ENCODE measurements at regions not wholly inside any gene's neighbourhood (a gene's known extent, or its start where the extent isn't known, plus 50 kb on each side); places are given as distances from the start of the nearest gene placed in this dataset.

- Histone ChIP-seq H3K27me3 (ENCODE audit: control insufficient read depth, insufficient read depth, low read length, poor library complexity, severe bottlenecking) (no peaks in the 10 kb centered on the region), H3K36me3 (ENCODE audit: control insufficient read depth, insufficient read depth, low read length) (no peaks in the 10 kb centered on the region), H3K9ac (ENCODE audit: extremely low read depth, low read length, poor library complexity, severe bottlenecking) (no peak overlapping the region), H3K27ac (ENCODE audit: low read depth, low read length) (no peak overlapping the region), H3K4me3 (ENCODE audit: low read length) (no peak overlapping the region), H3K4me1 (ENCODE audit: control insufficient read depth, insufficient read depth, low read length) (no peaks in the 10 kb centered on the region), H3K9me3 (ENCODE audit: control insufficient read depth, low read length) (no peaks in the 10 kb centered on the region)
- Mint-ChIP-seq H3K9me3 (no peaks in the 10 kb centered on the region), H3K27me3 (ENCODE audit: insufficient read depth) (no peaks in the 10 kb centered on the region), H3K27ac (no peak overlapping the region), H3K4me1 (peaks cover 16% of the 10 kb centered on the region), H3K4me3 (no peak overlapping the region), H3K36me3 (ENCODE audit: low read depth) (no peaks in the 10 kb centered on the region)
- no peak for DNase-seq
- 88 to 92% methylated on average over 5 of the region's 5 CpGs for WGBS, 2 experiments (ENCODE audit: insufficient coverage in 1 of 2, insufficient read length in 1 of 2)
- TF ChIP-seq CTCF (conservative IDR thresholded peaks at IDR 0.05), result no peak
Measured at GRCh38 chr7:17719998-17720397, 220.3 kb downstream of the SNX13 start.

GRCh38 chr7:17721736-17722285 lies 218.5 kb downstream of the SNX13 start:
- H3K36me3 ChIP-seq (ENCODE audit: control insufficient read depth, insufficient read depth, low read length), result no peaks in the 10 kb centered on the region
- no peaks in the 10 kb centered on the region for H3K27me3 Mint-ChIP-seq (ENCODE audit: insufficient read depth)
- no peak overlapping the region for H3K27ac ChIP-seq (ENCODE audit: low read depth, low read length)
- H3K4me3 Mint-ChIP-seq, result no peak overlapping the region
- peaks cover 8% of the 10 kb centered on the region for H3K4me1 Mint-ChIP-seq
- no peak overlapping the region for H3K4me3 ChIP-seq (ENCODE audit: low read length)
- no peaks in the 10 kb centered on the region for H3K9me3 Mint-ChIP-seq
- H3K4me1 ChIP-seq (ENCODE audit: control insufficient read depth, insufficient read depth, low read length), result no peaks in the 10 kb centered on the region
- no peak overlapping the region for H3K27ac Mint-ChIP-seq
- no peak overlapping the region for H3K9ac ChIP-seq (ENCODE audit: extremely low read depth, low read length, poor library complexity, severe bottlenecking)
- DNase-seq, result no peak
- TF ChIP-seq CTCF (conservative IDR thresholded peaks at IDR 0.05), result no peak
- H3K27me3 ChIP-seq (ENCODE audit: control insufficient read depth, insufficient read depth, low read length, poor library complexity, severe bottlenecking), result no peaks in the 10 kb centered on the region
- H3K36me3 Mint-ChIP-seq (ENCODE audit: low read depth), result no peaks in the 10 kb centered on the region
- no peaks in the 10 kb centered on the region for H3K9me3 ChIP-seq (ENCODE audit: control insufficient read depth, low read length)

- Histone ChIP-seq H3K4me3 (ENCODE audit: low read length) (no peak overlapping the region), H3K4me1 (ENCODE audit: control insufficient read depth, insufficient read depth, low read length) (no peaks in the 10 kb centered on the region), H3K9ac (ENCODE audit: extremely low read depth, low read length, poor library complexity, severe bottlenecking) (no peak overlapping the region), H3K27ac (ENCODE audit: low read depth, low read length) (no peak overlapping the region), H3K27me3 (ENCODE audit: control insufficient read depth, insufficient read depth, low read length, poor library complexity, severe bottlenecking) (no peaks in the 10 kb centered on the region), H3K36me3 (ENCODE audit: control insufficient read depth, insufficient read depth, low read length) (no peaks in the 10 kb centered on the region), H3K9me3 (ENCODE audit: control insufficient read depth, low read length) (no peaks in the 10 kb centered on the region)
- H3K36me3 Mint-ChIP-seq (ENCODE audit: low read depth), result no peaks in the 10 kb centered on the region
- no peak for TF ChIP-seq CTCF (conservative IDR thresholded peaks at IDR 0.05)
- H3K9me3 Mint-ChIP-seq, result no peaks in the 10 kb centered on the region
- no peak for DNase-seq
- no peaks in the 10 kb centered on the region for H3K27me3 Mint-ChIP-seq (ENCODE audit: insufficient read depth)
- H3K4me3 Mint-ChIP-seq, result no peak overlapping the region
- 92 to 100% methylated on average over 2 of the region's 2 CpGs for WGBS, 2 experiments (ENCODE audit: insufficient coverage in 1 of 2, insufficient read length in 1 of 2)
- no peaks in the 10 kb centered on the region for H3K4me1 Mint-ChIP-seq
- no peak overlapping the region for H3K27ac Mint-ChIP-seq
Measured at GRCh38 chr7:17722798-17723197, 217.5 kb downstream of the SNX13 start.

Measured in endodermal cell (in vitro differentiated cells).